ENCODE measurements at regions not wholly inside any gene's neighbourhood (a gene's known extent, or its start where the extent isn't known, plus 50 kb on each side); places are given as distances from the start of the nearest gene placed in this dataset.
"Not testable (repeated sequence)": the region's sequence is repeated elsewhere in the genome, so short reads cannot be mapped to it uniquely, and the experiment has no call there.

GRCh38 chr5:25263507-25263906 is 618.7 kb upstream of the CDH10 start:
- H3K27me3 Mint-ChIP-seq; H3K36me3 Mint-ChIP-seq (ENCODE audit: low read depth); CTCF ChIA-PET; H3K4me1 Mint-ChIP-seq; DNase-seq; POLR2A ChIA-PET; H3K27ac Mint-ChIP-seq; H3K4me3 Mint-ChIP-seq: not testable (repeated sequence)
- peaks cover 16% of the 10 kb centered on the region for H3K9me3 Mint-ChIP-seq

GRCh38 chr5:25262221-25262620 is 617.4 kb upstream of the CDH10 start:
- Mint-ChIP-seq H3K27ac (no peak overlapping the region), H3K4me3 (no peak overlapping the region), H3K9me3 (peaks cover 8% of the 10 kb centered on the region), H3K36me3 (ENCODE audit: low read depth) (no peaks in the 10 kb centered on the region), H3K27me3 (no peaks in the 10 kb centered on the region), H3K4me1 (no peaks in the 10 kb centered on the region)
- POLR2A ChIA-PET: no interaction called here
- CTCF ChIA-PET: no interaction called here
- no peak for DNase-seq

GRCh38 chr5:25255128-25255527 is 610.4 kb upstream of the CDH10 start:
- Mint-ChIP-seq H3K4me3 (no peak overlapping the region), H3K36me3 (ENCODE audit: low read depth) (no peaks in the 10 kb centered on the region), H3K27ac (no peak overlapping the region), H3K27me3 (no peaks in the 10 kb centered on the region), H3K9me3 (peaks cover 3% of the 10 kb centered on the region), H3K4me1 (no peaks in the 10 kb centered on the region)
- no peak for DNase-seq
- CTCF ChIA-PET: no interaction called here
- POLR2A ChIA-PET: no interaction called here

GRCh38 chr5:25241981-25242380 is 597.2 kb upstream of the CDH10 start:
- ChIA-PET POLR2A (no interaction called here), CTCF (no interaction called here)
- Mint-ChIP-seq H3K27ac (no peak overlapping the region), H3K9me3 (peaks cover 10% of the 10 kb centered on the region), H3K36me3 (ENCODE audit: low read depth) (no peaks in the 10 kb centered on the region), H3K4me1 (no peaks in the 10 kb centered on the region), H3K27me3 (no peaks in the 10 kb centered on the region), H3K4me3 (no peak overlapping the region)
- DNase-seq: no peak

GRCh38 chr5:25238720-25239119 is 593.9 kb upstream of the CDH10 start:
- H3K4me3 Mint-ChIP-seq; H3K27ac Mint-ChIP-seq; CTCF ChIA-PET; H3K27me3 Mint-ChIP-seq; H3K36me3 Mint-ChIP-seq (ENCODE audit: low read depth); H3K9me3 Mint-ChIP-seq; POLR2A ChIA-PET; H3K4me1 Mint-ChIP-seq; DNase-seq: not testable (repeated sequence)

- no peak overlapping the region for H3K4me3 Mint-ChIP-seq
- no peak overlapping the region for H3K27ac Mint-ChIP-seq
- H3K36me3 Mint-ChIP-seq (ENCODE audit: low read depth): no peaks in the 10 kb centered on the region
- DNase-seq: no peak
- H3K4me1 Mint-ChIP-seq: no peaks in the 10 kb centered on the region
- peaks cover 6% of the 10 kb centered on the region for H3K9me3 Mint-ChIP-seq
- ChIA-PET POLR2A (no interaction called here), CTCF (no interaction called here)
- no peaks in the 10 kb centered on the region for H3K27me3 Mint-ChIP-seq
These were observed 579.7 kb upstream of the CDH10 start for GRCh38 chr5:25224316-25224982.

- CTCF ChIA-PET; H3K27ac Mint-ChIP-seq; H3K4me1 Mint-ChIP-seq; H3K36me3 Mint-ChIP-seq (ENCODE audit: low read depth); DNase-seq; POLR2A ChIA-PET; H3K27me3 Mint-ChIP-seq; H3K4me3 Mint-ChIP-seq: not testable (repeated sequence)
- H3K9me3 Mint-ChIP-seq: peaks cover 14% of the 10 kb centered on the region
These were observed 555.1 kb upstream of the CDH10 start for GRCh38 chr5:25199902-25200301.

GRCh38 chr5:25190521-25191000 is 545.8 kb upstream of the CDH10 start:
- H3K9me3 Mint-ChIP-seq: peaks cover 14% of the 10 kb centered on the region
- CTCF ChIA-PET: no interaction called here
- POLR2A ChIA-PET: no interaction called here
- no peaks in the 10 kb centered on the region for H3K4me1 Mint-ChIP-seq
- DNase-seq: no peak
- H3K27me3 Mint-ChIP-seq: no peaks in the 10 kb centered on the region
- H3K36me3 Mint-ChIP-seq (ENCODE audit: low read depth): no peaks in the 10 kb centered on the region
- H3K27ac Mint-ChIP-seq: no peak overlapping the region
- no peak overlapping the region for H3K4me3 Mint-ChIP-seq

GRCh38 chr5:25181249-25181648 is 536.5 kb upstream of the CDH10 start:
- no peak overlapping the region for H3K4me3 Mint-ChIP-seq
- POLR2A ChIA-PET: no interaction called here
- H3K27me3 Mint-ChIP-seq: no peaks in the 10 kb centered on the region

GRCh38 chr5:25162616-25163015 is 517.8 kb upstream of the CDH10 start:
- POLR2A ChIA-PET; CTCF ChIA-PET; H3K9me3 Mint-ChIP-seq; H3K36me3 Mint-ChIP-seq (ENCODE audit: low read depth); H3K27ac Mint-ChIP-seq; DNase-seq; H3K27me3 Mint-ChIP-seq; H3K4me3 Mint-ChIP-seq; H3K4me1 Mint-ChIP-seq: not testable (repeated sequence)

More at GRCh38 chr5:25181249-25181648, 536.5 kb upstream of the CDH10 start:
- Mint-ChIP-seq H3K36me3 (ENCODE audit: low read depth) (no peaks in the 10 kb centered on the region), H3K4me1 (no peaks in the 10 kb centered on the region), H3K9me3 (peaks cover 11% of the 10 kb centered on the region), H3K27ac (no peak overlapping the region)
- no peak for DNase-seq
- CTCF ChIA-PET: no interaction called here

- Mint-ChIP-seq H3K9me3 (peaks cover 5% of the 10 kb centered on the region), H3K27me3 (no peaks in the 10 kb centered on the region), H3K27ac (no peak overlapping the region), H3K4me1 (no peaks in the 10 kb centered on the region), H3K4me3 (no peak overlapping the region), H3K36me3 (ENCODE audit: low read depth) (no peaks in the 10 kb centered on the region)
- DNase-seq: no peak
- CTCF ChIA-PET: no interaction called here
- POLR2A ChIA-PET: no interaction called here
These were observed 516.1 kb upstream of the CDH10 start for GRCh38 chr5:25160891-25161290.

GRCh38 chr5:25150819-25151218 is 506.0 kb upstream of the CDH10 start:
- Mint-ChIP-seq H3K4me1 (no peaks in the 10 kb centered on the region), H3K27ac (no peak overlapping the region), H3K4me3 (no peak overlapping the region), H3K9me3 (peaks cover 9% of the 10 kb centered on the region), H3K27me3 (no peaks in the 10 kb centered on the region), H3K36me3 (ENCODE audit: low read depth) (no peaks in the 10 kb centered on the region)
- CTCF ChIA-PET: no interaction called here
- no peak for DNase-seq
- POLR2A ChIA-PET: no interaction called here

GRCh38 chr5:25128606-25129005 is 483.8 kb upstream of the CDH10 start:
- no peak for DNase-seq
- Mint-ChIP-seq H3K27me3 (no peaks in the 10 kb centered on the region), H3K36me3 (ENCODE audit: low read depth) (no peaks in the 10 kb centered on the region), H3K4me1 (no peaks in the 10 kb centered on the region), H3K9me3 (peaks cover 10% of the 10 kb centered on the region), H3K4me3 (no peak overlapping the region), H3K27ac (no peak overlapping the region)
- CTCF ChIA-PET: no interaction called here
- POLR2A ChIA-PET: no interaction called here

- ChIA-PET POLR2A (no interaction called here), CTCF (no interaction called here)
- no peaks in the 10 kb centered on the region for H3K27me3 Mint-ChIP-seq
- H3K27ac Mint-ChIP-seq: no peak overlapping the region
- H3K4me1 Mint-ChIP-seq: no peaks in the 10 kb centered on the region
- no peak overlapping the region for H3K4me3 Mint-ChIP-seq
- no peaks in the 10 kb centered on the region for H3K36me3 Mint-ChIP-seq (ENCODE audit: low read depth)
- no peak for DNase-seq
- H3K9me3 Mint-ChIP-seq: no peaks in the 10 kb centered on the region
These were observed 474.9 kb upstream of the CDH10 start for GRCh38 chr5:25119650-25120049.

GRCh38 chr5:25107853-25108252 is 463.1 kb upstream of the CDH10 start:
- POLR2A ChIA-PET: no interaction called here
- Mint-ChIP-seq H3K4me1 (no peaks in the 10 kb centered on the region), H3K4me3 (no peak overlapping the region), H3K9me3 (peaks cover 2% of the 10 kb centered on the region), H3K27ac (no peak overlapping the region), H3K36me3 (ENCODE audit: low read depth) (no peaks in the 10 kb centered on the region), H3K27me3 (no peaks in the 10 kb centered on the region)
- CTCF ChIA-PET: no interaction called here
- DNase-seq: no peak

Data from activated CD4-positive, alpha-beta memory T cell treated with anti-CD3 and anti-CD28 coated beads, Interleukin-2, amount 10 ng/mL, durations not matched to agents 7 days and 5 days (primary cell).